ENCODE measurements at regions not wholly inside any gene's neighbourhood (a gene's known extent, or its start where the extent isn't known, plus 50 kb on each side); places are given as distances from the start of the nearest gene placed in this dataset.

- Histone ChIP-seq H3K9me3 (ENCODE audit: low read depth) (no peaks in the 10 kb centered on the region), H3K9ac (no peak overlapping the region), H3K79me2 (ENCODE audit: low read depth) (no peaks in the 10 kb centered on the region), H3K4me3 (no peak overlapping the region), H3K4me1 (peaks cover 21% of the 10 kb centered on the region), H3K27me3 (no peaks in the 10 kb centered on the region), H3K36me3 (no peaks in the 10 kb centered on the region), H4K20me1 (ENCODE audit: low read depth) (no peaks in the 10 kb centered on the region), H2AFZ (replicated peaks) (no peak overlapping the region), H3K4me2 (no peak overlapping the region), H3K27ac (no peak overlapping the region), H3F3A (ENCODE audit: low read depth) (peaks cover 19% of the 10 kb centered on the region)
- TF ChIP-seq CTCF (IDR thresholded peaks at IDR 0.05), result no peak
- TF ChIP-seq EZH2phosphoT487 (IDR thresholded peaks at IDR 0.05), result no peak
- TF ChIP-seq EZH2 (IDR thresholded peaks at IDR 0.05), result no peak
- Mint-ChIP-seq H3K27ac (no peak overlapping the region), H3K4me3 (no peak overlapping the region), H3K4me1 (peaks cover 30% of the 10 kb centered on the region), H3K27me3 (ENCODE audit: insufficient read depth, low read depth) (peaks cover 18% of the 10 kb centered on the region), H3K36me3 (no peaks in the 10 kb centered on the region), H3K9me3 (peaks cover 5% of the 10 kb centered on the region)
- no peak for DNase-seq (ENCODE audit: low spot score)
Observed at GRCh38 chr11:70865356-70865755, 387.0 kb downstream of the SHANK2 start.

- Histone ChIP-seq H3K9ac (no peak overlapping the region), H3K27me3 (no peaks in the 10 kb centered on the region), H2AFZ (replicated peaks) (no peak overlapping the region), H3F3A (ENCODE audit: low read depth) (peaks cover 5% of the 10 kb centered on the region), H3K27ac (no peak overlapping the region), H3K4me1 (peaks cover 6% of the 10 kb centered on the region), H3K79me2 (ENCODE audit: low read depth) (no peaks in the 10 kb centered on the region), H4K20me1 (ENCODE audit: low read depth) (no peaks in the 10 kb centered on the region), H3K9me3 (ENCODE audit: low read depth) (no peaks in the 10 kb centered on the region), H3K4me2 (no peak overlapping the region), H3K4me3 (no peak overlapping the region), H3K36me3 (no peaks in the 10 kb centered on the region)
- no peak for DNase-seq (ENCODE audit: low spot score)
- no peak for TF ChIP-seq CTCF (IDR thresholded peaks at IDR 0.05)
- H3K4me3 Mint-ChIP-seq, result no peak overlapping the region
- peaks cover 16% of the 10 kb centered on the region for H3K27me3 Mint-ChIP-seq (ENCODE audit: insufficient read depth, low read depth)
- no peaks in the 10 kb centered on the region for H3K36me3 Mint-ChIP-seq
- H3K27ac Mint-ChIP-seq, result peak overlapping the region; percentile 14
- H3K4me1 Mint-ChIP-seq, result peaks cover 19% of the 10 kb centered on the region
- H3K9me3 Mint-ChIP-seq, result peaks cover 5% of the 10 kb centered on the region
Observed at GRCh38 chr11:70866834-70867233, 385.5 kb downstream of the SHANK2 start.

GRCh38 chr11:70867281-70868047 is 384.9 kb downstream of the SHANK2 start:
- H4K20me1 ChIP-seq (ENCODE audit: low read depth), result no peaks in the 10 kb centered on the region
- peaks cover 5% of the 10 kb centered on the region for H3K9me3 Mint-ChIP-seq

More at GRCh38 chr11:70867281-70868047, 384.9 kb downstream of the SHANK2 start:
- Mint-ChIP-seq H3K27ac (no peak overlapping the region), H3K27me3 (ENCODE audit: insufficient read depth, low read depth) (peaks cover 12% of the 10 kb centered on the region), H3K36me3 (no peaks in the 10 kb centered on the region), H3K4me3 (no peak overlapping the region), H3K4me1 (peaks cover 16% of the 10 kb centered on the region)
- H3F3A ChIP-seq (ENCODE audit: low read depth), result no peaks in the 10 kb centered on the region
- H3K27me3 ChIP-seq, result no peaks in the 10 kb centered on the region
- H2AFZ ChIP-seq (replicated peaks), result no peak overlapping the region
- no peak overlapping the region for H3K27ac ChIP-seq
- no peak overlapping the region for H3K4me3 ChIP-seq
- no peaks in the 10 kb centered on the region for H3K36me3 ChIP-seq
- DNase-seq (ENCODE audit: low spot score), result no peak
- H3K79me2 ChIP-seq (ENCODE audit: low read depth), result no peaks in the 10 kb centered on the region
- H3K9ac ChIP-seq, result no peak overlapping the region
- H3K4me1 ChIP-seq, result no peaks in the 10 kb centered on the region
- no peaks in the 10 kb centered on the region for H3K9me3 ChIP-seq (ENCODE audit: low read depth)
- no peak overlapping the region for H3K4me2 ChIP-seq
- no peak for TF ChIP-seq CTCF (IDR thresholded peaks at IDR 0.05)
- TF ChIP-seq EZH2phosphoT487 (IDR thresholded peaks at IDR 0.05), result no peak
- no peak for TF ChIP-seq EZH2 (IDR thresholded peaks at IDR 0.05)

Data from neural progenitor cell (in vitro differentiated cells).